RWPE2 (cell line): ENCODE measurements at regions not wholly inside any gene's neighbourhood (a gene's known extent, or its start where the extent isn't known, plus 50 kb on each side); places are given as distances from the start of the nearest gene placed in this dataset.

ENCODE experiments used
- ATAC-seq: fragments of 200-7000 bp; cut with Tn5 transposase; 3 replicates; pipeline ENCODE4 v1.9.1; 2021; ENCODE audit warnings: low read depth
- DNase-seq: peaks from one replicate; pipeline ENCODE4 v3.0.0-alpha.2; 2020; ENCODE audit warnings: low spot score
- H3K27ac ChIP-seq: fragments of 450-650 bp; 2 replicates; pipeline ENCODE4 v1.5.1; 2017; ENCODE audit warnings: mild to moderate bottlenecking; ENCODE audit not compliant: poor library complexity, severe bottlenecking
- H3K27me3 ChIP-seq: fragments of 250-450 bp; sonication (Bioruptor Pico); 2 replicates; pipeline ENCODE4 v1.5.1; 2021; ENCODE audit warnings: mild to moderate bottlenecking, moderate library complexity; ENCODE audit not compliant: insufficient read depth, poor library complexity, severe bottlenecking
- H3K36me3 ChIP-seq: fragments of 250-450 bp; sonication (Bioruptor Pico); 2 replicates; pipeline ENCODE4 v1.5.1; 2020; ENCODE audit warnings: low read depth, mild to moderate bottlenecking, moderate library complexity
- H3K4me1 ChIP-seq: fragments of 250-450 bp; sonication (Bioruptor Pico); 2 replicates; pipeline ENCODE4 v1.5.1; 2021; ENCODE audit warnings: mild to moderate bottlenecking, moderate library complexity; ENCODE audit not compliant: insufficient read depth, poor library complexity, severe bottlenecking
- H3K4me3 ChIP-seq: fragments of 250-450 bp; sonication (Bioruptor Pico); 2 replicates; pipeline ENCODE4 v1.5.1; 2021; ENCODE audit warnings: mild to moderate bottlenecking, moderate library complexity; ENCODE audit not compliant: severe bottlenecking
- H3K9me3 ChIP-seq: fragments of 250-450 bp; sonication (Bioruptor Pico); 2 replicates; pipeline ENCODE4 v1.5.1; 2021; ENCODE audit warnings: mild to moderate bottlenecking, moderate library complexity; ENCODE audit not compliant: severe bottlenecking
- CTCF ChIP-seq: fragments of 450-650 bp; IDR thresholded peaks from one replicate; pipeline ENCODE4 v1.5.1; 2017; ENCODE audit warnings: mild to moderate bottlenecking, moderate library complexity; ENCODE audit not compliant: poor library complexity, severe bottlenecking

GRCh38 chr21:28727809-28728208 is 264.9 kb downstream of the LTN1 start:
- Histone ChIP-seq H3K27me3 (no peaks in the 10 kb centered on the region), H3K36me3 (no peaks in the 10 kb centered on the region), H3K27ac (no peak overlapping the region), H3K4me1 (no peaks in the 10 kb centered on the region), H3K4me3 (no peak overlapping the region), H3K9me3 (no peaks in the 10 kb centered on the region)
- no peak for DNase-seq
- ATAC-seq, result no peak
- no peak for TF ChIP-seq CTCF

GRCh38 chr21:28725396-28725795 is 267.3 kb downstream of the LTN1 start:
- Histone ChIP-seq H3K4me1 (no peaks in the 10 kb centered on the region), H3K27ac (no peak overlapping the region), H3K27me3 (no peaks in the 10 kb centered on the region), H3K36me3 (no peaks in the 10 kb centered on the region), H3K9me3 (no peaks in the 10 kb centered on the region), H3K4me3 (no peak overlapping the region)
- DNase-seq (no peak), ATAC-seq (peak; percentile 44; the same call in 1 of the 3 replicates)
- TF ChIP-seq CTCF, result no peak

DNA sequence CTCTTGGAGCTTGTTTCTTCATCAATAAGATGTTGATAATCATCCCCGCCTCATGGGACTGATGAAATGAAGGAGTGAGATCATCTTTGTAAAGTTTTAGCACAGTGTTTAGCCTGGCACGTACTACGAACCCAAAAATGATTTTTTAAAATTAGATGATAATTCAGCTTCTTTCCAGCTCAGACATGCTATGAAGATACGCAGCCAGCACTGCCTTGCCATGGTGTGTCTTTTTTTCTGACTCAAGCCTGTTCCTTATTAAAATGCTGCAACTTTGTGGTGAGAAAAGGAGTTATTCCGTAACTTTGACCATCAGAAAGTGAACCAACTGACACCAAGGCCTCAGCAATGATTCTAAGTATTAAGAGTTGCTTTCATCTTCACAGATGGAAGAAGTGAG is 269.0 kb downstream of the LTN1 start:
- H3K36me3 ChIP-seq, result no peaks in the 10 kb centered on the region
- no peak overlapping the region for H3K4me3 ChIP-seq
- ATAC-seq (no peak), DNase-seq (no peak)
- H3K9me3 ChIP-seq, result no peaks in the 10 kb centered on the region
- no peaks in the 10 kb centered on the region for H3K27me3 ChIP-seq
- no peak for TF ChIP-seq CTCF
- no peak overlapping the region for H3K27ac ChIP-seq
- H3K4me1 ChIP-seq, result no peaks in the 10 kb centered on the region

- Histone ChIP-seq H3K36me3 (no peaks in the 10 kb centered on the region), H3K4me3 (no peak overlapping the region), H3K9me3 (no peaks in the 10 kb centered on the region), H3K27me3 (no peaks in the 10 kb centered on the region), H3K4me1 (no peaks in the 10 kb centered on the region), H3K27ac (no peak overlapping the region)
- DNase-seq, result no peak
- no peak for ATAC-seq
- no peak for TF ChIP-seq CTCF
Measured at GRCh38 chr21:28719723-28720122, 273.0 kb downstream of the LTN1 start.

DNA sequence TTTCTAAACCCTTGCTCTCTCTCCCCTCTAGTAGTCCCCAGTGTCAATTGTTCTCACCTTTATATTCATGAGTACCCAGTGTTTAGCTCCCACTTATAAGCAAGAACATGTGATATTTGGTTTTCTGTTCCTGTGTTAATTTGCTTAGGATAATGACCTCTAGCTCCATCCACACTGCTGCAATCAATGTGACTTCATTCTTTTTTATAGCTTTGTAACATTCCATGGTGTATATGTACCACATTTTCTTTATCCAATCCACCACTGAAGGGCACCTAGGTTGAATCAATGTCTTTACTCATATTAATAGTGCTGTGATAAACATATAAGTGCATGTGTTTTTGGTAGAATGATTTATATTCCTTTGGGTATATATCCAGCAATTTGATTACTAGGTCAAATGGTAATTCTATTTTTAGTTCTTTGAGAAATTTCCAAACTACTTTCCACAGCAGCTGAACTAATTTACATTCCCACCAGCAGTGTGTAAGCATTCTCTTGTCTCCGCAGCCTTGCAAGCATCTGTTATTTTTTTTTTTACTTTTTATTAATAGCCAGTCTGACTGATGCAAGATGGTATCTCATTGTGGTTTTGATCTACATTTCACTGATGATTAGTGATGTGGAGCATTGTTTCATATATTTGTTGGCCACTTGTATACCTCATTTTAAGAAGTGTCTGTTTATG is 277.8 kb downstream of the LTN1 start:
- Histone ChIP-seq H3K9me3 (no peaks in the 10 kb centered on the region), H3K27ac (no peak overlapping the region), H3K36me3 (no peaks in the 10 kb centered on the region), H3K4me1 (no peaks in the 10 kb centered on the region), H3K4me3 (no peak overlapping the region), H3K27me3 (no peaks in the 10 kb centered on the region)
- DNase-seq (no peak), ATAC-seq (no peak)
- no peak for TF ChIP-seq CTCF
